DMS 273 (cell line): ENCODE measurements at regions not wholly inside any gene's neighbourhood (a gene's known extent, or its start where the extent isn't known, plus 50 kb on each side); places are given as distances from the start of the nearest gene placed in this dataset.
"Not testable (repeated sequence)": the region's sequence is repeated elsewhere in the genome, so short reads cannot be mapped to it uniquely, and the experiment has no call there.

Experiments used
- DNase-seq: peaks from one replicate; lab custom pipeline; 2025; ENCODE audit not compliant: unreplicated experiment; lab: John Stamatoyannopoulos, UW

- DNase-seq, result no peak
Measured at GRCh38 chr6:76790045-76790796, 673.1 kb downstream of the HTR1B start.

- DNase-seq, result no peak
Measured at GRCh38 chr6:76789580-76789979, 673.7 kb downstream of the HTR1B start.

GRCh38 chr6:76788155-76788554 lies 675.1 kb downstream of the HTR1B start:
- DNase-seq, result no peak

GRCh38 chr6:76779068-76779467 lies 684.2 kb downstream of the HTR1B start:
- no peak for DNase-seq

- DNase-seq, result no peak
Measured at GRCh38 chr6:76776876-76777275, 686.4 kb downstream of the HTR1B start.

GRCh38 chr6:76774781-76775384 lies 688.4 kb downstream of the HTR1B start:
- no peak for DNase-seq

- no peak for DNase-seq
Measured at GRCh38 chr6:76772951-76773350, 690.3 kb downstream of the HTR1B start.

- DNase-seq, result no peak
Measured at GRCh38 chr6:76771059-76771634, 692.1 kb downstream of the HTR1B start.

- DNase-seq, result no peak
Measured at GRCh38 chr6:76770281-76770680, 693.0 kb downstream of the HTR1B start.

- DNase-seq, result no peak
Measured at GRCh38 chr6:76768556-76768955, 694.7 kb downstream of the HTR1B start.

- no peak for DNase-seq
Measured at GRCh38 chr6:76764057-76764456, 691.6 kb upstream of the IMPG1 start.

- DNase-seq, result no peak
Measured at GRCh38 chr6:76752841-76753240, 680.4 kb upstream of the IMPG1 start.

- DNase-seq, result not testable (repeated sequence)
Measured at GRCh38 chr6:76745388-76745787, 672.9 kb upstream of the IMPG1 start.

- not testable (repeated sequence) for DNase-seq
Measured at GRCh38 chr6:76744151-76744720, 671.8 kb upstream of the IMPG1 start.

- DNase-seq, result no peak
Measured at GRCh38 chr6:76742919-76743318, 670.5 kb upstream of the IMPG1 start.

GRCh38 chr6:76719449-76719848 lies 647.0 kb upstream of the IMPG1 start:
- no peak for DNase-seq

- no peak for DNase-seq
Measured at GRCh38 chr6:76708641-76709331, 636.3 kb upstream of the IMPG1 start.

GRCh38 chr6:76707630-76708029 lies 635.2 kb upstream of the IMPG1 start:
- no peak for DNase-seq

- DNase-seq, result no peak
Measured at GRCh38 chr6:76706631-76707030, 634.2 kb upstream of the IMPG1 start.

GRCh38 chr6:76706086-76706485 lies 633.6 kb upstream of the IMPG1 start:
- no peak for DNase-seq

GRCh38 chr6:76703786-76704185 lies 631.3 kb upstream of the IMPG1 start:
- DNase-seq, result no peak
